ENCODE measurements at regions not wholly inside any gene's neighbourhood (a gene's known extent, or its start where the extent isn't known, plus 50 kb on each side); places are given as distances from the start of the nearest gene placed in this dataset.
A peak's percentile ranks its signal among the peaks of the same experiment; 100 is the strongest.
"Not testable (repeated sequence)": the region's sequence is repeated elsewhere in the genome, so short reads cannot be mapped to it uniquely, and the experiment has no call there.

- no peak for DNase-seq (ENCODE audit: low read depth in 2 of 2)
Observed at GRCh38 chr21:35749904-35750303, 310.4 kb downstream of the SETD4 start.

DNA sequence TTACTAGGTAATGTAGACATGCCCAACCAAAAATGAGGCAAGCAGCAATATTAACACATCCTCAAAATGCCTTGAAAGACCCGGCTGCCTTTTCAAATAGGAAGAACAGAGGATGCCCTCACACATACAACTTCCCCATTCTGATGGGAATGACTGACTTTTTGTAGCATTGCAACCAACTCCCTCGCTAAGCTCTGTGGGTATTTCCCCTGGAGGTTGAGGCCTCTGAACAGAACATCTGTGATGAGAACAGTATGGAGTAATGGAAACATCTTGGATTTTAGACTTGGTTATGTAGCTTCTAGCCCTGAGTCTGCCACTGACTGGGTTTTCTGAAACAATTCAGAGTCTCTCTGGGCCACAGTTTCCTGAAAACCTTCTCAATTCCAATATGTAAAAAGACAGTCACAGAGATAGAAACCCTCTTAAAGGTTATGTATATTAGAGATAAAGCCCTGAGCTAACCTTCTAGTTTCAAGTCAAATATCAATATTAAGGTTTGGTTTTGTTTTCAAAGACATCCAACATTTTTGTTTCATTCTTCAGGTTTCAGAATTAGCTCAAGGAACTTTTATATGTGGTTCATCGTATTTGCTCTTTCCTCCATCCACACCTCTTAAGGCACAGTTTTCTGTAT is 311.5 kb downstream of the SETD4 start:
- no peak for DNase-seq (ENCODE audit: low read depth in 2 of 2)

GRCh38 chr21:35743571-35743970 is 316.8 kb downstream of the SETD4 start:
- DNase-seq (ENCODE audit: low read depth in 2 of 2), result peak; percentile 44 to 49

DNA sequence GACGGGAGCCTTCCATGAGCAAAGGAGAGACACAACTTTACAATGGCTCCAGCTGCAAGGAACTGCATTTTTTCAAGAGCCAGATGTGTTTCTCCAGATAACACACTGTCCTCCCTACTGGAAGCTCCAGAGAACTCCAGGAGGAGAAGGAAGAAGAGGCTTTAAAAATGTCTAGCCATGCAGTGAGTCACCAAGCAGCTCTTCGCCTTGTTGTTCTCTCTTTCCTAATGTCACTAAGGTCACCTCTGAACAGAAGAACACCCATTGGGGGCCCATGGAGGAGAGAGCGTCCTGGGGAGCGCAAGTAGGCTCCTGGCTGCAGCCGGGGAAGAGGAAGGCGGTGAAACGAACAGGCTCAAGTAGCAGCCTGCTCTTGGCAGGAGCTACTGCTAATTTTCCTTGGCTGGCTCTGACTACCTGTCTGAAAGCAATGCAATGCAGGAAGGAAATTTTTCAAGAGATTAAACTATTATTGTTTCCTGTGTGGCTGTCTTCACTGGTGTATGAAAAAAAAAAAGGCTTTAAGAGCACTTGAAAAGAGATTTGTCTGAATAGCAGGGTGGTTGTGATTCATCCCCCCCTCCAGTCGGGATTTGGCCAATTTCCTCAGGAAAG is 321.9 kb downstream of the SETD4 start:
- peak; percentile 9 to 16 for DNase-seq (ENCODE audit: low read depth in 2 of 2)

- DNase-seq (ENCODE audit: low read depth in 2 of 2), result peak; percentile 11 to 15
Observed at GRCh38 chr21:35737899-35738346, 322.4 kb downstream of the SETD4 start.

- DNase-seq (ENCODE audit: low read depth in 2 of 2), result no peak
Observed at GRCh38 chr21:35737449-35737848, 322.9 kb downstream of the SETD4 start.

DNA sequence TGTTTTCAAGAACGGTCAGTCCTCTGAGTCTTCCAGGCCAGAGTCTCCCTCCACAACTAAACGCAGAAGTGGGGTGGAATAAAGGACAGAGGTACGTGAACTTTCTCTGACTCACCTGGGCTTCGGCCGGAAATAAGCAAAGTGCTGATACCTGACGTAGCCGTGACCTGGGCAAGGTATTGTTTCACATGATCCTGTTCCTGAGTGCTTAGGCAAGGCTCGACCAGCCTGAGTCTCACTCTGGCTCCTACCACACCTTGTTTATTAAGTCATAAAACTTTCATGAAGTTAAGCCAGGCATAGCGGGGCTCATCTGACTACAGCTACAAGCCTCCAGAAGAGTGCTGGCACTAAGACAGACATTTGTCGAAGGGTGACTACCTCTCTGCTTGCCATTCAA is 327.5 kb downstream of the SETD4 start:
- no peak for DNase-seq (ENCODE audit: low read depth in 2 of 2)

DNA sequence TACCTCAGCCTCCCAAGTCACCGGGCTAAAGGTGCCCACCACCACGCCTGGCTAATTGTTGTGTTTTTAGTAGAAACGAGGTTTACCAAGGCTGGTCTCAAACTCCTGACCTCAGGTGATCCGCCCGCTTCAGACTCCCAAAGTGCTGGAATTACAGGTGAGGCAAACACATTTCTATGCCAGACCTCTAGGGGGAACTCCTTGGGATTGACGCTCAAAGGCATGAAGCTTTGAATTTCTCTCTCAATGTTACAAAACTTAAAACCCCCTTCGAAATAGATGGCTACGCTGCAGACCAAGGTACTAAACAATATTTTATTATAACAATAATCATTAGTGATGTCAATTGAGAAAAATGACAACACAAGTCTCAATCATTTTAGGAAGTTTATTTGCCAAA is 330.0 kb downstream of the SETD4 start:
- no peak for DNase-seq (ENCODE audit: low read depth in 2 of 2)

GRCh38 chr21:35727830-35728229 is 332.5 kb downstream of the SETD4 start:
- no peak for DNase-seq (ENCODE audit: low read depth in 2 of 2)

- DNase-seq (ENCODE audit: low read depth in 2 of 2), result no peak
Observed at GRCh38 chr21:35724156-35724555, 336.2 kb downstream of the SETD4 start.

- DNase-seq (ENCODE audit: low read depth in 2 of 2), result no peak
Observed at GRCh38 chr21:35721701-35722100, 338.6 kb downstream of the SETD4 start.

- DNase-seq (ENCODE audit: low read depth in 2 of 2), result no peak
Observed at GRCh38 chr21:35720208-35720731, 340.1 kb downstream of the SETD4 start.

GRCh38 chr21:35719080-35719479 is 341.2 kb downstream of the SETD4 start:
- no peak for DNase-seq (ENCODE audit: low read depth in 2 of 2)

DNA sequence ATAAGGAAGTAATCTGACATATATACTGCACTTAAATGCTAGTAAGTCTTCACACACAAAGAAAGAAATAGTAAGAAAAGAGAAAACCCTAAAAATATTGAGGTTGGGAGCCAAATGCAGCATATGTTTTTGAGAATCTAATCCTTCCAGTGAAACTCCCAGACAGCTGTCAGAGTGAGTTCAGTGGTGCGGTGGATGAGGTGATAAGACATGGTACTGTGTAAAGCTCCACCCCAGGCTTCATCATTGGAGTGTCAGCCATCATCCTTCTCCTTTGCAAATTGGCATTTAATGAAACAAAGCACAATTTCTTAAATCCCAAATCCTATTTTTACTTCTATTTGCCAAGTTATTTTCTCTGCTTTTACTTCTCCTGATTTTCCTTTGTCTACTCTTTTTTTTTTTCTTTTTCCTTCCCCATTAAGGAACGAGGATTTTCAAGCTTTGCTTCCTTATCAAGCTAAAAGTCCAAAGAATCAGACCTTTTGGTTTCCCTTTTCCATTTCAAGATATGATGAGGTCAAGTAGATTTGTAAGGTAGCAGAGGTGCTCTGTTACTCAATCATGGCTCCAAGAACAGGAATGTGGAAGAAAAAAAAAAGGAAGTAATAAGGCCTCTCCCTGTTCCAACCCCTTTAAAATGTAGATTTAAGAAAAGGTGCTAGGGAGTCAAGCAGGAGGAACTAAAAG is 343.3 kb downstream of the SETD4 start:
- no peak for DNase-seq (ENCODE audit: low read depth in 2 of 2)

DNA sequence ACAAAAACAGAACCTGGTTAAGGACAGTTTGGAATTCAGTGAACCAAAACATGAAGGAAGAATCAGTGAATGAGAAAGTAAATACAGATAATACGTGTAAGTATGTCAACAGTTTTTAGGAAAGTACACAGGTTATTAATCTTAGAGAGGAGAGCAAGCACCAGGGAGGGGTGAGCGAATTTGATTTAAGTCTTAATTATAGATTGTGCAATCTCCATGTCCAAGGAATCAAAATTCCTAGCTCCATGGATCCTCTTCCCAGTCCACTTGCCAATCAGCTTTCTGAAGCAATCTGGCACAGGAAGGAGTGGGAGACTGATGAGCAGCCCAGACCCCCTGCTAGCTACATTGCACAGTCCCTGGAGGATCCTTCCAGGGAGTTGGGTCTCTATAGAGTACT is 346.4 kb downstream of the SETD4 start:
- no peak for DNase-seq (ENCODE audit: low read depth in 2 of 2)

DNA sequence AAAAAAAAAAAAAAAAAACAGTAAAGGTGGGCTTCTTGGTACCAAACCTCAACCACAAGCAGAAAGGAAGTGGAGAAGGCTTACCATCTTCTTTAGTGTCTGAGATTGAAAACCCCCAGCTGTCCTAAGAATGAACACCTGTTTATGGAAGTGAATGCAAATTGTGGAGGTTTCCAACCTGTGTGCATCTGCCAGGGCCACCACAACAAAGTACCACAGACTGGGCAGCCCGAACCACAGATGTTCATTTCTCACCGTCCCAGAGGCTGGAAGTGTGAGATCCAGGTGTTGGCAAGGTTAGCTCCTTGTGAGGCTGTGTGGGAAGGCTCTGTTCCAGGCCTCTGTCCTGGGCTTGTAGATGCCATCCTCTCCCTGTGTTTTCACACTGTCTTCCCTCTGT is 348.7 kb downstream of the SETD4 start:
- DNase-seq (ENCODE audit: low read depth in 2 of 2), result no peak

- DNase-seq (ENCODE audit: low read depth in 2 of 2), result no peak
Observed at GRCh38 chr21:35711213-35711612, 349.1 kb downstream of the SETD4 start.

DNA sequence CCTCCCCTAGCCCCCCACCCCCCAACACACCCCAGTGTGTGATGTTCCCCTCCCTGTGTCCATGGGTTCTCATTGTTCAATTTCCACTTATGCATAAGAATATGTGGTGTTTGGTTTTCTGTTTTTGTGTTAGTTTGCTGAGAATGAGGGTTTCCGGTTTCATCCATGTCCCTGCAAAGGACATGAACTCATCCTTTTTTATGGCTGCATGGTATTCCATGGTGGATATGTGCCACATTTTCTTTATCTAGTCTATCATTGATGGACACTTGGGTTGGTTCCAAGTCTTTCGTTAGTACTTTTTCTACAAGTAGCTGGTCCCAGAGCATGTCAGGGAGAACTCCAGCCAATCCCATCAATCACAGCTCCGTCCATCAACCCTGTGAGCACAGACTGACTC is 350.3 kb downstream of the SETD4 start:
- DNase-seq (ENCODE audit: low read depth in 2 of 2), result not testable (repeated sequence)

DNA sequence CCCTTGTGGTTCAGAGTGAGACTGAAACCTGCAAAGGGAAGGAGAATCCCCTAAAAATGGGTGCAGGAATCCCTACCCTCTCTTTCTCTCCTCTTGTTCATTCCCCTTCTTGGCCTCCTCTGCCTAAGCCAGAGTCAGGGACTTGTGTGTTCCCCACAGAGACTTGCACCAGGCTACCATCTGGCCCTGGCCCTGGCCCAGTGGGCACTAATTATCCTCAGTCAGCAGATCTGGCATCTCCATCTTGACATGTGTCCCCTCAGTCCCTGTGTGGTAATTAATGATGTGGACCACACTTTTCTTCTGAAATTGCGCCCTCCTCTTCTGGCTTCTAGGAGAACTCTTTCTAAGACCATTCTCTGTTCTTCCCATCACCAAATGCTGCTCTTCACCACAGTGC is 354.4 kb downstream of the SETD4 start:
- DNase-seq (ENCODE audit: low read depth in 2 of 2), result no peak

DNA sequence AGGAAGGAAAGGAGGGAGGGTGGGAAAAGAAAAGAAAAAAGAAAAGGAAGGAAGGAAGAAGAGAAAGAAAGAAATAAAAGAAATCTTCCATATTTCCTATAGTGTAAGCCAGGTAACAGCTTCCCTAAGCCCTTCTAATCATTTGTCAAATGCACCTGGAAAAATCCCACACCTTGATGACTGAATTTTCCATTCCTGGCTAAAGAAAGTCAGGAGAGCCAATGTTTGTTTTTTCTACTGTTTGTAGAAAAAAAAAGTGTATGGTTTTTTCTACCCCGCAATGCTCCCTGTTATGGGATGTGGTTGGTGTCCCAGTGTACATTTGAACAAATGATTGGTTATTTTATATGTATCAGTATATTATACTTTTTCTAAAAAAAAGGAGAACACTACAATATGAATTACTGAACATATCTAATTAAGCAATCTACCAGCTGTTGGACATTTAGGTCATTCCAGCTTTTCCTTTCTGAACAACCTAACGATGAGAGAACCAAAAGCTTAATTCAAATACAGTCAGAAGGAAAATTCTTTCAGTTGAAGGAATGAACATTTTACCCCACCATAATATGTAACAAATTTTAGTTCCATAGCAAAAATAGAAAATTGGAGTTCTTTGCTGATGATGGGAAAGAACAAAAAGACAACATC is 355.0 kb downstream of the SETD4 start:
- no peak for DNase-seq (ENCODE audit: low read depth in 2 of 2)

DNA sequence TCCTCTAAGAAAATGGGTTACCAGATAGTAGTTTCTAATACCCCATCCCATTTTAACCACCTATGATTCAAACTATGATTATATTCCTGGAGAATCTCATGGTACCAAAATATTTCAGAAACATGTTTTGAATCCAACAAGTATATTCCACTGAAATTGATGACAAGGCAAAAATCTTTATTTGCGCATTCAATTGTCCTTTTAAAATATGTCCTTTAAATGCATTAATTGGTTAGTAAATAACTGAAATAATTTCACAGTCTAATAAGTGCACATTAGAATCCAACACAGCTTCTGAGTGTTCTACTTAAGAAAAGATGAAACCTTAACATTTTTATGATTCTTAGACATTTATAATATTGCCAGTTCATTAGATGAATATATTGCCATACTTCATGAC is 356.6 kb downstream of the SETD4 start:
- DNase-seq (ENCODE audit: low read depth in 2 of 2), result no peak

- no peak for DNase-seq (ENCODE audit: low read depth in 2 of 2)
Observed at GRCh38 chr21:35699361-35699760, 361.0 kb downstream of the SETD4 start.
